CD4-positive, alpha-beta T cell treated with Interleukin-15 for 1 hour (primary cell): ENCODE measurements at regions not wholly inside any gene's neighbourhood (a gene's known extent, or its start where the extent isn't known, plus 50 kb on each side); places are given as distances from the start of the nearest gene placed in this dataset.
"Not testable (repeated sequence)": the region's sequence is repeated elsewhere in the genome, so short reads cannot be mapped to it uniquely, and the experiment has no call there.

Source experiments
- DNase-seq: peaks from one replicate; pipeline ENCODE4 v3.0.0-alpha.2; 2020

DNA sequence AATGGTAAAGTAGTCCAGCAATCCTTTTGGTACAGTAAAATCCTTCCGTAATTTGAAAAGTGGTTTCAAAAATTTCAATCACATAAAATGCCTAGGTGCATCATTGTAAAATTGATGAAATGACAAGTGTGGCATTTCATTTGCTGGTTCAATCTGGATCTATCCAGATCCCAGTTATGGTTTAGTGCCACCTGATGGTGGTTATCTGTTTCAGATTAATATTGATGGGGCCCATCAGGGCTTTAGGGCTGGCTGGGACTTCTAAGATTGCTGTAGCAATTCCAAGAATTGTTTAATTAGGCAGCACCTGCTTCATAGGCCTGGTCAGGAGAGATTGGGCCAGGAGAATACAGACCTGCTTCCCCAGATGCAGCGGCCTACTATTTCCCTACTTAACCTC is 55.5 kb upstream of the PIK3C3 start:
- DNase-seq, result no peak

- no peak for DNase-seq
Measured at GRCh38 chr18:41893432-41893831, 61.6 kb upstream of the PIK3C3 start.

DNA sequence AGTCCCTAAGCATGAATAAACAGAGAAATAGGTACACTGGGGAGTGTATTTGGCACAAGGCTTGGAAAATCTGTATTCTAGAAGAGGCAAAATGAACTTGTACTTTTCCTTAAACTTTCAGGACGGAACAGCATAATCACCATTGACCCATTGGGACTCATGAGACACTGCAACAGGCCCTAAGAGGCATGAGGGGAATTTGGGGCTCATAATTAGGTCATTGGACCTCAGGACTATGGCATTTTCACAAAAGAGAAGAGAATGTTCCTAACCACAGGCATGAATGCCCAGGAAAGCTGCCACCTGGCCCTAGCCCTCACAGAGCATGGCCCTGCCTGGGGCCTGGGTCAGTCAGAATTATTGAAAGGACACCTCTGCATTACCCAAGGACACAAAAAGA is 67.9 kb upstream of the PIK3C3 start:
- no peak for DNase-seq

GRCh38 chr18:41886126-41886807 is 68.8 kb upstream of the PIK3C3 start:
- no peak for DNase-seq

GRCh38 chr18:41881285-41881684 is 73.7 kb upstream of the PIK3C3 start:
- DNase-seq, result no peak

DNA sequence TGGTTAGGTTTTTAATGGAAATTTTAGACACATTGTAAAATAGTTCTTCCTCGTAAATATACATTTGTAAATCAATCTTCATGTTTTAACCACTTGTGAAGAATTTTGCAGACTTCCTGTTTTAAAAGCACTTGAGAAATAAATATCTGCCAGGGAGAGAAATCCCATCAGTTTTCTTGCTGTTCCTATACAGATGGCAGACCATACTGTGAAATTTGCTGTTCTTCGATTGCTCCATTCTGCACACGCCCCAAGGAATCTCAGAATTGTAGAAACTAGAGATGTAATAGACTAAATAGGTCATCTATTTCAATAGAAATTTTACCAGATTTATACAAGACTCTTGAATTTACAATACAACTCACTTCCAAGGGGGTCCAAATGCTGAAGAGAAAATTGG is 75.8 kb upstream of the PIK3C3 start:
- DNase-seq, result no peak

- no peak for DNase-seq
Measured at GRCh38 chr18:41875094-41875780, 79.8 kb upstream of the PIK3C3 start.

DNA sequence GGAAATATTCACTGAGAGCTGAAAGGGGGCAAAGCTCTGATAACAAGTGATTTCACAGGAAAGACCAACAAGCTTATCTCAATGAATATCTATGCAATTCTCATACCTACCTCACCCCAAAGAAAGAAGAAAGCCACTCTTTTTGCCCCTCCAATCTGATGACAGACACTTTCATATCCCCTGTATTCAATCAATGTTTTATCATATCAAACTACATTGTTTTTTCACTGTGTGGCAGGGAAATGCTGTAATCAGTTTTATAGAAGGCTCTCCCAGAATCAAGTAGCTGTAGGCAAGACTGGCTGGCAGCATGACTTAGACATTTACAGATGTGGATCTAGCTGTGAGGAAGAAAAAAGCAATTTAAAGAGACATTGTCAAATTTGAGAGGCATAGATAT is 81.3 kb upstream of the PIK3C3 start:
- DNase-seq, result no peak

- DNase-seq, result no peak
Measured at GRCh38 chr18:41872206-41872605, 82.8 kb upstream of the PIK3C3 start.

GRCh38 chr18:41871229-41872000 is 83.6 kb upstream of the PIK3C3 start:
- DNase-seq, result no peak

DNA sequence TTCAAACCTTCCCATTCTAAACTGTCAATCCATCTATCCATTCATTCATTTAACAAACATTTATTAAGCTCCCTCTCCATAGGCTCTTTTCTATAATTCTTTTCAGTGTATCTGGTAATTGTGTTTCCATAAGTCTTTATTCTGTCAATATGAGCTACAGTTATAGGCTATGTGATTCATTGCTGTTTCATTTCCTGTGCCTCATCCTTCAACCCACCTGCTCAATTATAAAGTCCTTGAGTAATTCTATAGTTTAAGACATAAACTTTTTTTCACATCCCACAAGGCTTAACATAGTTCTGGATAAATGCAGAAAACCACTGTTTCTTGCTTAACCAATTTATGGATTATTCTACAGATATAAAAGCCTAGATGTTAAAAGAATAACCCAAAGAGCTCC is 84.2 kb upstream of the PIK3C3 start:
- no peak for DNase-seq

GRCh38 chr18:41870191-41870590 is 84.8 kb upstream of the PIK3C3 start:
- DNase-seq, result no peak

GRCh38 chr18:41865796-41866195 is 89.2 kb upstream of the PIK3C3 start:
- not testable (repeated sequence) for DNase-seq

- no peak for DNase-seq
Measured at GRCh38 chr18:41864216-41864615, 90.8 kb upstream of the PIK3C3 start.

GRCh38 chr18:41862921-41863320 is 92.1 kb upstream of the PIK3C3 start:
- no peak for DNase-seq

GRCh38 chr18:41860987-41861386 is 94.0 kb upstream of the PIK3C3 start:
- no peak for DNase-seq

- DNase-seq, result no peak
Measured at GRCh38 chr18:41858761-41859555, 96.1 kb upstream of the PIK3C3 start.

GRCh38 chr18:41853280-41853679 is 101.8 kb upstream of the PIK3C3 start:
- DNase-seq, result no peak

DNA sequence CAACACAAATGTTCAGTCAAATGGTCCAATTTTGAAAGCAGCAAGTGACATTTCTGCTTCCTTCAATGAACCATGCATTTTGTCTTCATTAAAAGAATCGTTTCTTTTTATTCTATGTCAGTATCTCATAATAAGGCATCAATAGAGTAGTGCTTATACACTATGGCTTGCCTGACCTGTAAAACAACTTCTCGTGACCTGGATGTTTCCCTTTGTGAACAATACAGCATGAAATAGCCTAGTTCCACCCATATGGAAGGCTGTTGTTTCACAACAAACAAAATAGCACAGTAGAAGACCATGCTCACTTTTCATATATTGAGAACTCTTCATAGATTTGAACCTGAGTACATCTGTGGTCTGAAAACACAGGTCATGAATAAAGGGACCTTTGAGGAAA is 104.3 kb upstream of the PIK3C3 start:
- no peak for DNase-seq

- DNase-seq, result no peak
Measured at GRCh38 chr18:41849632-41850031, 105.4 kb upstream of the PIK3C3 start.

- DNase-seq, result no peak
Measured at GRCh38 chr18:41845563-41845962, 109.5 kb upstream of the PIK3C3 start.

GRCh38 chr18:41842886-41843285 is 112.1 kb upstream of the PIK3C3 start:
- no peak for DNase-seq
